ENCODE measurements at regions not wholly inside any gene's neighbourhood (a gene's known extent, or its start where the extent isn't known, plus 50 kb on each side); places are given as distances from the start of the nearest gene placed in this dataset.

GRCh38 chrY:7979770-7980169 lies 1068.2 kb upstream of the AMELY start:
- no peak for TF ChIP-seq POLR2AphosphoS5 (IDR thresholded peaks at IDR 0.05)
- no peak for TF ChIP-seq CTCF (IDR thresholded peaks at IDR 0.05 in 8 of 11, conservative IDR thresholded peaks at IDR 0.05 in 3 of 11)
- no peak for TF ChIP-seq POLR2A (IDR thresholded peaks at IDR 0.05)
